DOHH2 (cell line): ENCODE measurements at regions not wholly inside any gene's neighbourhood (a gene's known extent, or its start where the extent isn't known, plus 50 kb on each side); places are given as distances from the start of the nearest gene placed in this dataset.
A peak's percentile ranks its signal among the peaks of the same experiment; 100 is the strongest.

Experiments
- EZH2phosphoT487 ChIP-seq: fragments of 200-600 bp; sonication (generic); IDR thresholded peaks from 2 replicates; pipeline ENCODE4 v1.6.1; 2017; ENCODE audit warnings: borderline replicate concordance, mild to moderate bottlenecking, antibody characterized with exemption, low read length, moderate library complexity, mixed read lengths
- TF ChIP-seq, protein P1 (sequence below): fragments of 200-600 bp; sonication (generic); IDR thresholded peaks from one replicate; pipeline ENCODE4 v1.5.1; 2014; ENCODE audit warnings: antibody characterized with exemption, mild to moderate bottlenecking, low read depth, low read length; ENCODE audit not compliant: poor library complexity, severe bottlenecking

DNA sequence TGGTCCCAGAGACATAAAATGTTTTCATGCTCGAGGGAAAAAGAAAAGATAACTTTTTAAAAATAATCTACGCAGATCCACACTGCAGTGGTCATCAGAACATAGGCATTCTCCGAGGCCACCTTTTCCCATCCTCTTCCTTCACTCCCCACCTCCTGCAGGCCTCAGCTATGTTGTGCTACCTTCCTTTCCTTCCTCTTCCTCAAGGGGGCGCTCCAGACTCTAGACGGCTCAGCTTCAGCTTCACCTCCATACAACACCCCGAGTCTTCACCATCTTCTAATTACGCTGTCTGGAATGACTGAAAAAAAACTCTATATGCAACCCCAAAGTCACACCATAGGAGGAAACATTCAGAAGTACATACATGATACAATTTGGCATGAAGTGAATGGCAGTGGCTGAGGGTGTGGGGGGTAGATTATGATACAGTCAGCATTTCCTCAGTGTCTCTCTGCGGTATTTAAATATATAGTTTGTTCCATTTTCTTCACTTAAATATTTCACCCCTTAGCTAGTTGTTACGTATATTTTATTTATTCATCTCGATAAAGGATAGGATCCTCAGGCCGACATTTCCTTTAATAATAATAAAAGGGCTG lies 583.6 kb downstream of the IRS1 start:
- TF ChIP-seq, protein P1, sequence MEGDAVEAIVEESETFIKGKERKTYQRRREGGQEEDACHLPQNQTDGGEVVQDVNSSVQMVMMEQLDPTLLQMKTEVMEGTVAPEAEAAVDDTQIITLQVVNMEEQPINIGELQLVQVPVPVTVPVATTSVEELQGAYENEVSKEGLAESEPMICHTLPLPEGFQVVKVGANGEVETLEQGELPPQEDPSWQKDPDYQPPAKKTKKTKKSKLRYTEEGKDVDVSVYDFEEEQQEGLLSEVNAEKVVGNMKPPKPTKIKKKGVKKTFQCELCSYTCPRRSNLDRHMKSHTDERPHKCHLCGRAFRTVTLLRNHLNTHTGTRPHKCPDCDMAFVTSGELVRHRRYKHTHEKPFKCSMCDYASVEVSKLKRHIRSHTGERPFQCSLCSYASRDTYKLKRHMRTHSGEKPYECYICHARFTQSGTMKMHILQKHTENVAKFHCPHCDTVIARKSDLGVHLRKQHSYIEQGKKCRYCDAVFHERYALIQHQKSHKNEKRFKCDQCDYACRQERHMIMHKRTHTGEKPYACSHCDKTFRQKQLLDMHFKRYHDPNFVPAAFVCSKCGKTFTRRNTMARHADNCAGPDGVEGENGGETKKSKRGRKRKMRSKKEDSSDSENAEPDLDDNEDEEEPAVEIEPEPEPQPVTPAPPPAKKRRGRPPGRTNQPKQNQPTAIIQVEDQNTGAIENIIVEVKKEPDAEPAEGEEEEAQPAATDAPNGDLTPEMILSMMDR: peak; percentile 89
- no peak for TF ChIP-seq EZH2phosphoT487
